ENCODE measurements at regions not wholly inside any gene's neighbourhood (a gene's known extent, or its start where the extent isn't known, plus 50 kb on each side); places are given as distances from the start of the nearest gene placed in this dataset.
"Not testable (repeated sequence)": the region's sequence is repeated elsewhere in the genome, so short reads cannot be mapped to it uniquely, and the experiment has no call there.

DNA sequence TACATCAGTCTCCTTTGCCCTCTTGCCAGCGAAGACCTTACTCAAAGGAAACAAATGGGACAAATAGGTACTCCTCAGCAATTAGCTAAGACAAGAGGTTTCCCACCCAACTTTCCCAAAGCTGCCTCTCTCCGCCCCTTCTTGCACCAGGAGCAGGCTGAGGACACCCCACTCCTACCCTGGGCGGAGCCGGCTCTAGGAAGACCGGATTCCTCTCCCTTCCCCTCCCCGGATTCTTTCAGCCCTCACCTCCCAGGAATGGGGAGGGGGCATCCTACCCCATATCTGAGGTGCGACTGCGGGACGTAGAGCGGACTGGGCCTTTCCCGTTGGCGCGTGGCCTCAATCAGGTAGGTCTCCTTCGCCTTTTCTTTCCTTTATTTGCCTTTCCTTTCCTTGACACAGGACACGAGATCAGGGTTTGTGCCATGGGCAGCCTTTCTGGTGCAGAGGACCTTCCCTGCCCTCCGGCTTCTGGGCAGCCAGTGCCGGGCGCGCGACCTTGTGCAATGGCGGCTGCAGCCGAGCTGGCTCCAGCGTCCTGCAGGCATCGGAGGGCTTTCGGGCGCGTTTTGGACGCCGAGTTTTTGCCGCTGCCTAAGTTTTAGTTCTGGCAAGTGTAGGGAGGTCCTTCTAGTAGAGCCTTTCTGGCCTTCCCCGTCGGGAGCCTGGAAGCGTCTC, 279.9 kb downstream of the PLS3 start:
- not testable (repeated sequence) for H3K4me1 ChIP-seq; H2AFZ ChIP-seq; H3K9ac ChIP-seq; H3K4me2 ChIP-seq (ENCODE audit: low read length); H3K4me3 ChIP-seq (ENCODE audit: low read depth, low read length); H3K79me2 ChIP-seq; H3K27ac ChIP-seq; H3K36me3 ChIP-seq (ENCODE audit: control insufficient read depth, insufficient read depth, low read length); H3K9me3 ChIP-seq (ENCODE audit: control insufficient read depth, low read length); H3K27me3 ChIP-seq (ENCODE audit: control insufficient read depth, insufficient read depth, low read length)

DNA sequence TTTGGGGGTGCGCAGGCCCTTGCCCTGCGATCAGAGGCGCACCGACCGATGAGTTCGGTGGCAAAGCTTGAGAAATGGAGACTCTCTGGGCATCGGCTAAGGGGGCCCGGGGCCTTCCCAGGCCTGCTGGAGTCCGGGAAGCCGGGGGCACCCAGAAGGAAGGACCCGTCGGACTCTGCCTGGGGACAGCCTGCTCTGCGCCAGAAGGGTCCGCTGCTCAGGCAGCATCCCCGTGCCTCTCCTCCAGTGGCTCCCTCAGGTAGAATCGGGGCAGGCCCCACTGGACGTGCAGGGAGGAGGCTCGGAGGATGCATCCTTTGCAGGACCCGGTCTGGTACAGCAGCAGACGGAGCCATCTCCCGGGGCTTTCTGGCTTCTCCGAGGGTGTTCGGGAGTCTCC, 290.0 kb downstream of the PLS3 start:
- H3K79me2 ChIP-seq; H3K4me2 ChIP-seq (ENCODE audit: low read length); H3K9me3 ChIP-seq (ENCODE audit: control insufficient read depth, low read length); H3K4me3 ChIP-seq (ENCODE audit: low read depth, low read length); H3K4me1 ChIP-seq; H2AFZ ChIP-seq; H3K36me3 ChIP-seq (ENCODE audit: control insufficient read depth, insufficient read depth, low read length); H3K27me3 ChIP-seq (ENCODE audit: control insufficient read depth, insufficient read depth, low read length); H3K9ac ChIP-seq; H3K27ac ChIP-seq: not testable (repeated sequence)

DNA sequence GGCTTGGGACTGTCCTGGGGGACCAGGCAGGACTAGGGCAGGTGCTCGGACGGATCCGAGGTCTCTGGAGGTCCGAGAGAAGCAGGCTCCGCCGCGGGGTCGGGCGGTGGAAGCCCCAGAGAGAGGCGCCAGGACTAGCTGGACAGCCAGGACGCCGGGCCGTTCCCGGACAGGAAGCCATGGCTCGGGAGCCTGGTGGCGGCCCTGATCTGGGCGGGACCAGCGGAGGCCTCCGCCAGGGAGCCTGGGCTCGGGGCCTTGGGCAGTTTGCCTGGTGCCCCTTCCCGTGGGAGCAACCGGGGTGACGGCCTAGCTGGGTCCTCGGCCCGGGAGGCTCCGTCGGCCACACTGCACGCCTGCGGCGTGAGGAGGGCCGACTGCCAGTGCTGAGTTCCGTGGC, 292.3 kb downstream of the PLS3 start:
- not testable (repeated sequence) for H3K4me3 ChIP-seq (ENCODE audit: low read depth, low read length); H2AFZ ChIP-seq; H3K4me2 ChIP-seq (ENCODE audit: low read length); H3K79me2 ChIP-seq; H3K9me3 ChIP-seq (ENCODE audit: control insufficient read depth, low read length); H3K27ac ChIP-seq; H3K4me1 ChIP-seq; H3K9ac ChIP-seq; H3K36me3 ChIP-seq (ENCODE audit: control insufficient read depth, insufficient read depth, low read length); H3K27me3 ChIP-seq (ENCODE audit: control insufficient read depth, insufficient read depth, low read length)

- H3K9me3 ChIP-seq (ENCODE audit: control insufficient read depth, low read length); H2AFZ ChIP-seq; H3K4me1 ChIP-seq; H3K36me3 ChIP-seq (ENCODE audit: control insufficient read depth, insufficient read depth, low read length); H3K4me2 ChIP-seq (ENCODE audit: low read length); H3K27me3 ChIP-seq (ENCODE audit: control insufficient read depth, insufficient read depth, low read length); H3K4me3 ChIP-seq (ENCODE audit: low read depth, low read length); H3K9ac ChIP-seq; H3K27ac ChIP-seq; H3K79me2 ChIP-seq: not testable (repeated sequence)
These were observed 289.4 kb upstream of the AGTR2 start for GRCh38 chrX:115881170-115881569.

DNA sequence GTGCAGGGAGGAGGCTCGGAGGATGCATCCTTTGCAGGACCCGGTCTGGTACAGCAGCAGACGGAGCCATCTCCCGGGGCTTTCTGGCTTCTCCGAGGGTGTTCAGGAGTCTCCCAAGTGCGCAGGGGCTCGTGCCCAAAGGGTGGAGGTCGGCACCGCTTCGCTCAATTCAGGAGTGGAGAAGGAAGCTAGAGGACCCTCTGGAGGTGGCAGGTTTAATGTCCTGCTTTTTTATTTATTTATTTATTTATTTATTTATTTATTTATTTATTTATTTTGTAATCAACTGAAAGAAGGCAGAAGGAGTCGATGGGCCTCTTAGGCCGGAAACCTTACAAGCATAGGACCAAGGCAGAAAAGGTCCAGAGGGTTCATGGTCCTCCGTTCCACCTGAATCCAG, 286.4 kb upstream of the AGTR2 start:
- H3K4me3 ChIP-seq (ENCODE audit: low read depth, low read length); H3K9ac ChIP-seq; H3K36me3 ChIP-seq (ENCODE audit: control insufficient read depth, insufficient read depth, low read length); H3K27me3 ChIP-seq (ENCODE audit: control insufficient read depth, insufficient read depth, low read length); H3K9me3 ChIP-seq (ENCODE audit: control insufficient read depth, low read length); H3K27ac ChIP-seq; H2AFZ ChIP-seq; H3K79me2 ChIP-seq; H3K4me1 ChIP-seq; H3K4me2 ChIP-seq (ENCODE audit: low read length): not testable (repeated sequence)

GRCh38 chrX:115888041-115888440, 282.5 kb upstream of the AGTR2 start:
- H3K27me3 ChIP-seq (ENCODE audit: control insufficient read depth, insufficient read depth, low read length); H3K4me1 ChIP-seq; H3K4me3 ChIP-seq (ENCODE audit: low read depth, low read length); H3K9me3 ChIP-seq (ENCODE audit: control insufficient read depth, low read length); H3K79me2 ChIP-seq; H3K4me2 ChIP-seq (ENCODE audit: low read length); H2AFZ ChIP-seq; H3K27ac ChIP-seq; H3K36me3 ChIP-seq (ENCODE audit: control insufficient read depth, insufficient read depth, low read length); H3K9ac ChIP-seq: not testable (repeated sequence)

- not testable (repeated sequence) for H3K79me2 ChIP-seq; H3K4me2 ChIP-seq (ENCODE audit: low read length); H3K27me3 ChIP-seq (ENCODE audit: control insufficient read depth, insufficient read depth, low read length); H3K36me3 ChIP-seq (ENCODE audit: control insufficient read depth, insufficient read depth, low read length); H2AFZ ChIP-seq; H3K9me3 ChIP-seq (ENCODE audit: control insufficient read depth, low read length); H3K27ac ChIP-seq; H3K9ac ChIP-seq; H3K4me3 ChIP-seq (ENCODE audit: low read depth, low read length); H3K4me1 ChIP-seq
These were observed 282.0 kb upstream of the AGTR2 start for GRCh38 chrX:115888519-115888918.

DNA sequence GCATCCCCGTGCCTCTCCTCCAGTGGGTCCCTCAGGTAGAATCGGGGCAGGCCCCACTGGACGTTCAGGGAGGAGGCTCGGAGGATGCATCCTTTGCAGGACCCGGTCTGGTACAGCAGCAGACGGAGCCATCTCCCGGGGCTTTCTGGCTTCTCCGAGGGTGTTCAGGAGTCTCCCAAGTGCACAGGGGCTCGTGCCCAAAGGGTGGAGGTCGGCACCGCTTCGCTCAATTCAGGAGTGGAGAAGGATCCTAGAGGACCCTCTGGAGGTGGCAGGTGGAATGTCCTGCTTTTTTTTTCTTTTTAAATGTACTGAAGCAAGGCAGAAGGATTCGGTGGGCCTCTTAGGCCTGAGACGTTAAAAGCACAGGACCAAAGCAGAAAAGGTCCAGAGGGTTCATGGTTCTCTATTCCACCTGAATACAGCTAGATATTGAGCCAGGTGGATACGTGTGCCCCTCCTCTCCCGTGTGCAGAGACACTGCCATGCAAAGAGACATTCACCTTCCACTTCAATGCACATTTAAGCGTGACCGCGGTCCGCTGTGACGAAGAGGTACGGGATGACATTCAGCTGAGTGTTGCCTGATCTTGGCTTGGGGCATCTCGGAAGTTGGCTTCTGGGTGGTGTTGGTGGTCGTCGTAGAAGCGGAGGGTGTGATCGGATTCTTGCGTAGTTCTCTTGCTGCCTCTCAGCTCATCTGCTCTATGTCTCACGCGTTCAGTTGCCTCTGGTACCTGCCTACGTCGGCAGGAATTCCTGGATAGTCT, 281.2 kb upstream of the AGTR2 start:
- no peak overlapping the region for H3K9ac ChIP-seq
- H3K4me2 ChIP-seq (ENCODE audit: low read length), result no peak overlapping the region
- H3K9me3 ChIP-seq (ENCODE audit: control insufficient read depth, low read length), result no peaks in the 10 kb centered on the region
- H2AFZ ChIP-seq, result no peak overlapping the region
- no peak overlapping the region for H3K27ac ChIP-seq
- no peak overlapping the region for H3K4me3 ChIP-seq (ENCODE audit: low read depth, low read length)
- no peaks in the 10 kb centered on the region for H3K4me1 ChIP-seq
- no peaks in the 10 kb centered on the region for H3K27me3 ChIP-seq (ENCODE audit: control insufficient read depth, insufficient read depth, low read length)
- H3K79me2 ChIP-seq, result no peaks in the 10 kb centered on the region
- no peaks in the 10 kb centered on the region for H3K36me3 ChIP-seq (ENCODE audit: control insufficient read depth, insufficient read depth, low read length)
- no peak for TF ChIP-seq CTCF (IDR thresholded peaks at IDR 0.05)
